AG08395 (cell line): ENCODE measurements at regions not wholly inside any gene's neighbourhood (a gene's known extent, or its start where the extent isn't known, plus 50 kb on each side); places are given as distances from the start of the nearest gene placed in this dataset.
A peak's percentile ranks its signal among the peaks of the same experiment; 100 is the strongest.

Source experiments
- DNase-seq: peaks from one replicate; pipeline ENCODE4 v3.0.0; 2012; ENCODE audit warnings: mixed read lengths, low spot score

DNA sequence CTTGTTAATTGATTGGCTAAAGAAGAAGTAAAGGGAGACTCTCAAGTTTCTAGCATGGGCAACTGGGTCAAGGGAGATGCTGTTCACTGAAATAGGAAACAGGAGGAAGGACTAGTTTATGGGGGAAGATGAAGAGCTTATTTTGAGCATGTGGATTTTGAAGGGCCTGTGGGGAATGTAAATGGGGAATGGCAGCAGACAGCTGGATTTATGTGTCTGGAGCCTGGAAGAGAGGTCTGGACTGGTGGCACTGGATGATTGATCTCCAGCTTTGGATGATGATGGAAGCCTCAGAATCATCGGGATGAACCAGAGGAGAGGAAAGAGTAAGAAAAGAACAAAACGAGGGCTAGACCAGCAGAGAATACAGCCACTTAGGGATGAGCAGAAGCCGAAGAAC lies 54.9 kb upstream of the ENAH start:
- DNase-seq: no peak

DNA sequence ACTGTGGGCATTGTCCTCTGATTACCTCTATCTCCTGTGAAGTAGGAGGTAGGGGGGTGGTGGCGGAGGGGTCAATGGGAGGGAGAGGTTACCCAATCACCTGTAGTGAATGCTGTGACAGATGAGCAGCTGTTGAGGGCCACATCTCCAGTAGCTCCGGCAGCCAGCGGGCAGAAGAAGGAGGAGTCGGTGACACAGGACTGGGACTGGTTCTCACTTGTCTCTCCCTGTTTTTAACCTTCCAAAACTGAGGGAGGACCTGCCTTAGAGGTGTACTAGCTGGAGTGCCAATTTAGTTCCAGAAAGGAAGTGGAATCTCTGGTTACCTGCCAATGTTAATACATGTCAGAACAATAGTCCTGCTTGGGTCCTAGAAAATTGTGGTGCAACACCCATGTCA lies 56.2 kb upstream of the ENAH start:
- no peak for DNase-seq

DNA sequence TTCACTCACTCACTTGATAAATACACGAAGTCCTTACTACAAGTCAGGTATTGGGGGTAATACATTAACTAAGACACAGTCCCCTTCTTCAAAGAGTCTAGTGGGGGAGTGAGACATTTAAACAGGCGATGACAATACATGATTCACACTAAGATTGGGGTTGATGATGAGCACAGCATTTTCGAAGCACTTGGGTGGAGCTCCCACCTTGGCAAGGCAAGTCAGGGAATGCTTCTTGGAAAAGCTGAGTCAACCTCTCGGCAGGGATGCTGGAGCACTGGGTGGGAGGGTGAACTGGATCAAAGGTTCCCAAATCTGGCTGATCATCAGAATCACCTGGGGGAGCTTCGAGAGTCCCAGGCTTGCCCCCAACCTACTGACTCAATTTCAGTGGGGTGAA lies 57.9 kb upstream of the ENAH start:
- peak; percentile 81 for DNase-seq

DNA sequence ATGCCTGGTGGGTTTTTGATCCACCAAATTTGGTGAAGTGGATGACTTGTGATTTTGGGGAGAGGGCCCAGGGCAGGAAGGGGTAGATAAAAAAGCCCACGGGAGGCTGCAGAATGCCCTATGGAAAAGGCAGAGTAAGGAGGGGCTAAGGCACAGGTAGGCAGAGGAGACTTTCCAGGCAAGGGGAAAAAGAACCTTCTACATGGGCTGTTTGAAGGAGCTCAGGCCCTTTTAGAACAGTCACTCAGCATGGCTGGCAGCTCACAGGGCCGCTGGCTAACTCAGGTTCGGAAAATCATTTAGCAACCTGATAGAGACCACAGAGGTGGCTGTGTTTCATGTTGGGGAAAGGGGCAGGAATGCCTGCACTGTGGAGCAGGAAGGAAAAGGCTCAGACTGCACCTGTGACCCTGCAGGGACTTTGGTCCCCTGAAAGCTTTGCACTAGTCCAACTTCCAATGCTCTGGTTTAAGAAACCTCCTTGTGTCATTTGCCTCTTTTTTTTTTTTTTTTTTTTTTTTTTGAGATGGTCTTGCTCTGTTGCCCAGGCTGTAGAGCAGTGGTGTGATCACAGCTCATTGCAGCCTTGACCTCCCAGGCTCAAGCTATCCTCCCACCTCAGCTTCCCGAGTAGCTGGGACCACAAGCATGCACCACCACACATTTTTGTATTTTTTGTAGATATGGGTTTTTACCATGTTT lies 58.5 kb upstream of the ENAH start:
- no peak for DNase-seq

DNA sequence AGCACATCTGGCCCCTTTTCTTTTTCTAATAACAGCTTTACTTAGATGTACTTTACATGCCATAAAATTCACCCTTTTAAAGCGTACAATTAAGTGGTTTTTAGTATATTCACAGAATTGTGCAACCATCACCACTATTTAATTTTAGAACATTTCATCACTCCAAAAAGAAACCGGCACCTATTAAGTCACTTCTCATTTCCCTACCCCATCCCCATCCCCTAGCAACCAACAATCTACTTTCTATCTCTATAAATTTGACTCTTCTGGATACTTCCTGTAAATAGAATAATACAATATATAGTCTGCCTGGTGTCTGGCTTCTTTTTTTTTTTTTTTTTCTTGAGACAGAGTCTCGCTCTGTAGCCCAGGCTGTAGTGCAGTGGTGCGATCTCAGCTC lies 59.5 kb upstream of the ENAH start:
- DNase-seq: no peak

DNA sequence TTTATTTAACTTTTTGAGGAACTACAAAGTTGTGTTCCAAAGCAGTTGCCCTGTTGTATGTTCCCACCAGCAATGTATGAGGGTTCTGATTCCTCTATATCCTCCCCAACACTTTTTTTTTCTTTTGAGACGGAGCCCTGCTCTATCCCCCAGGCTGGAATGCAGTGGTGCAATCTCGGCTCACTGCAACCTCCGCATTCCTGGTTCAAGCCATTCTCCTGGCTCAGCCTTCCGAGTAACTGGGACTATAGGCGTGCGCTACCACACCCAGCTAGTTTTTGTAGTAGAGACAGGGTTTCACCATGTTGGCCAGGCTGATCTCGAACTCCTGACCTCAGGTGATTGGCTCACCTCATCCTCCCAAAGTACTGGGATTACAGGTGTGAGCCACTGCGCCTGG lies 60.4 kb upstream of the ENAH start:
- no peak for DNase-seq

DNA sequence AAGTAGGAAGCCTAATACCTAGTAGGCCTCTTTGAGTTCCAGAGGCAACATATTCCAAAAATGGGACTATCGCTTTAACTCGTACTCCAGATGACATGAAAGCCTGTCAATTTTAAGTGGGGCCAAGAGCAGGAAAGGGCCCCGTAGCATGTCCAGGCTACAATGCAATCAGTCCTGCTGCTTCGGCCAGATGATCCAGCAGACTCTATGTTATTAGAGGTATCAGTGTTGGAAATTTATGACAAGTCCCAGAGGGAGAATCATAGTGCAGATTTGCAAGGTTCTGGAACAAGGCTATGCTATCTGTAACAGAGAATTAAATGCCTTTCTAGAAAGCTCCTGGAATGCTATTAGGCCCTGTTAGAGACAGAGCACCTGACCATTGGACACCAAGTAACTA lies 56.7 kb upstream of the SRP9 start:
- DNase-seq: no peak

DNA sequence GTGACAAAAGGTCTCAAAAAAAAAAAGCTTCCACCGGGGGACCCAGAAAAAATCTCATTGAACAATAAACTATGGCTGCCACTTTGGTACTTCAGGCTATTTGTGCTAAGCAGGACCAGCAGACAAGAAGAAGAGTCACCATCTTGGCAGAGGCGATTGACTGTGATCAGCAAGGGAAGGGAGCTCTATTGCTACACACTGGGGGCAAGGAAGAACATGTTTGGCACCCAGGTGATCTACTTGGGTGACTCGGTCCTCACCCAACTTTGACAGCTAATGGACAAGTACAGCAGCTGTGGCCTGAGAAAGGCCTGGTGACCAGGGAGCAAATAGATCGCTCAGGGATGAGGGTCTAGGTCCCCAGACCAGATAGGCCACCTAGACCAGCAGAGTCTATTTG lies 53.4 kb upstream of the SRP9 start:
- DNase-seq: no peak
